ENCODE measurements at regions not wholly inside any gene's neighbourhood (a gene's known extent, or its start where the extent isn't known, plus 50 kb on each side); places are given as distances from the start of the nearest gene placed in this dataset.

- no peak for DNase-seq (ENCODE audit: insufficient read length, low spot score, missing footprints)
- Histone ChIP-seq H3K27ac (ENCODE audit: low read depth, low read length) (no peak overlapping the region), H3K79me2 (ENCODE audit: insufficient read depth, low read length) (no peaks in the 10 kb centered on the region), H3K4me2 (ENCODE audit: insufficient read depth, low read length) (no peak overlapping the region), H2AFZ (ENCODE audit: low read length) (no peak overlapping the region), H3K36me3 (ENCODE audit: insufficient read depth, low read length) (no peaks in the 10 kb centered on the region), H3K9me3 (ENCODE audit: low read depth, low read length) (no peaks in the 10 kb centered on the region), H3K27me3 (ENCODE audit: insufficient read depth, low read length) (no peaks in the 10 kb centered on the region), H3K4me1 (ENCODE audit: insufficient read depth, low read length) (no peaks in the 10 kb centered on the region), H3K4me3 (ENCODE audit: insufficient read depth, low read length) (no peak overlapping the region), H4K20me1 (ENCODE audit: insufficient read depth, low read length) (no peaks in the 10 kb centered on the region)
- TF ChIP-seq CTCF (IDR thresholded peaks at IDR 0.05; ENCODE audit: extremely low read depth, low read depth, low read length) = no peak
These were observed 1176.2 kb downstream of the DNAJB9 start for GRCh38 chr7:109745677-109746410.

DNA sequence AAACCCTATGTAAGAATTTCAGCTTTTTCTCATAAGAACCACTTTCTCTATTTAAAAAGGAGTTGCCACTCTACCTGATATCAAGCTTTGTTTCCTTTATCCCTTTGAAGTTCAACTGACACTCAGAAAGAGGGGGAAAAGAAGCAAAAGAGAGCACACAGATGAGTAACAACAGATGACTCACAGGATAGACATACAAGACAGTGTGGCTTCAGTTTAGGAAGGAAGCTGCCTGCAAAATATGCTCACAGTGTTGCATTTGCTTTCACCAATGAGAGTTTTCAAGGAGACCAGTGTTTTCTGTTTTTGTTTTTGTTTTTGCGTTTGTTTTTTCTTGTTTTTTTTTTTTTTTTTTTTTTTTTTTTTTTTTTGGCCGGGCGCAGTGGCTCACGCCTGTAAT lies 1181.6 kb downstream of the DNAJB9 start:
- Histone ChIP-seq H3K4me3 (ENCODE audit: insufficient read depth, low read length) (no peak overlapping the region), H3K4me2 (ENCODE audit: insufficient read depth, low read length) (no peak overlapping the region), H3K4me1 (ENCODE audit: insufficient read depth, low read length) (no peaks in the 10 kb centered on the region), H4K20me1 (ENCODE audit: insufficient read depth, low read length) (no peaks in the 10 kb centered on the region), H2AFZ (ENCODE audit: low read length) (no peak overlapping the region), H3K9me3 (ENCODE audit: low read depth, low read length) (peaks cover 2% of the 10 kb centered on the region), H3K27ac (ENCODE audit: low read depth, low read length) (no peak overlapping the region), H3K27me3 (ENCODE audit: insufficient read depth, low read length) (no peaks in the 10 kb centered on the region), H3K36me3 (ENCODE audit: insufficient read depth, low read length) (no peaks in the 10 kb centered on the region), H3K79me2 (ENCODE audit: insufficient read depth, low read length) (no peaks in the 10 kb centered on the region)
- no peak for TF ChIP-seq CTCF (IDR thresholded peaks at IDR 0.05; ENCODE audit: extremely low read depth, low read depth, low read length)
- DNase-seq (ENCODE audit: insufficient read length, low spot score, missing footprints) = no peak

DNA sequence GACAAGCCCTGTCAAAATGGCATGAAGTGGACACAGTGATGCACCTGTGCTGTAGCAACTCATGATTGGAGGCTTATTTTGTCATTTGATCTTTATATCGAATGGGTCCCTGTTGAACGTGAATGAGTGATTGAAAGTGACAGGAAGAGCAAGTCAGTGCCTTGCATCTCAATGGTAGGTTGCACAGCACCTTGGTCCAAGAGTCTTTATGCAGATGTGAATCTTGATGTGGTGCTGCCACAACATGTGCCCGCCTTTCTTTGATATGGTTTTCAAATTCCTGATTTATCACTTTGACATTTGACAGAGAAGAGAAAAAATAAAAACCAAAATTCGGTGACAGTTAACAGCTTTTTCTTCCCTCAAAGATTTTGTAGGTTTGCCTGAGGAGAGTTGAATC lies 1182.4 kb downstream of the DNAJB9 start:
- H3K27me3 ChIP-seq (ENCODE audit: insufficient read depth, low read length) = no peaks in the 10 kb centered on the region
- no peaks in the 10 kb centered on the region for H3K36me3 ChIP-seq (ENCODE audit: insufficient read depth, low read length)
- no peaks in the 10 kb centered on the region for H3K79me2 ChIP-seq (ENCODE audit: insufficient read depth, low read length)
- no peak overlapping the region for H3K4me2 ChIP-seq (ENCODE audit: insufficient read depth, low read length)
- H3K4me1 ChIP-seq (ENCODE audit: insufficient read depth, low read length) = no peaks in the 10 kb centered on the region
- H3K9me3 ChIP-seq (ENCODE audit: low read depth, low read length) = peaks cover 4% of the 10 kb centered on the region
- no peak overlapping the region for H3K27ac ChIP-seq (ENCODE audit: low read depth, low read length)
- peak; percentile 19 for DNase-seq (ENCODE audit: insufficient read length, low spot score, missing footprints)
- no peak for TF ChIP-seq CTCF (IDR thresholded peaks at IDR 0.05; ENCODE audit: extremely low read depth, low read depth, low read length)
- no peak overlapping the region for H2AFZ ChIP-seq (ENCODE audit: low read length)
- no peak overlapping the region for H3K4me3 ChIP-seq (ENCODE audit: insufficient read depth, low read length)
- H4K20me1 ChIP-seq (ENCODE audit: insufficient read depth, low read length) = no peaks in the 10 kb centered on the region

DNA sequence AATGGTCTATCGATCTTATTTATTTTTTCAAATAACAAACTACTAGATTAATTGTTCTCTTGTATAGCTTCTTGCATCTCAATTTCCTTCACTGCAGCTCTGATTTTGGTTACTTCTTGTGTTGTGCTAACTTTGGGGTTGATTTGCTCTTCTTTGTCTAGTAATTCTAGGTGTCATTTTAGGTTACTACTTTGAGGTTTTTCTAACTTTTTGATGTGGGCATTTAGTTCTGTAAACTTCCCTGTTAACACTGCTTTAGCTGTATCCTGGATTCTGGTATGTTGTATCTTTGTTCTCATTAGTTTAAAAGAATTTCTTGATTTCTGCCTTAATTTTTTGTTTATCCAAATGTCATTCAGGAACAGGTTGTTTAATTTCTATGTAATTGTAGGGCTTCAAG lies 1188.0 kb downstream of the DNAJB9 start:
- Histone ChIP-seq H4K20me1 (ENCODE audit: insufficient read depth, low read length) (no peaks in the 10 kb centered on the region), H3K9me3 (ENCODE audit: low read depth, low read length) (peaks cover 10% of the 10 kb centered on the region), H3K27ac (ENCODE audit: low read depth, low read length) (no peak overlapping the region), H3K4me1 (ENCODE audit: insufficient read depth, low read length) (no peaks in the 10 kb centered on the region), H2AFZ (ENCODE audit: low read length) (no peak overlapping the region), H3K36me3 (ENCODE audit: insufficient read depth, low read length) (no peaks in the 10 kb centered on the region), H3K4me2 (ENCODE audit: insufficient read depth, low read length) (no peak overlapping the region), H3K79me2 (ENCODE audit: insufficient read depth, low read length) (no peaks in the 10 kb centered on the region), H3K27me3 (ENCODE audit: insufficient read depth, low read length) (no peaks in the 10 kb centered on the region), H3K4me3 (ENCODE audit: insufficient read depth, low read length) (no peak overlapping the region)
- no peak for DNase-seq (ENCODE audit: insufficient read length, low spot score, missing footprints)
- no peak for TF ChIP-seq CTCF (IDR thresholded peaks at IDR 0.05; ENCODE audit: extremely low read depth, low read depth, low read length)
